Stimulated activated naive CD8-positive, alpha-beta T cell treated with anti-CD3 and anti-CD28 coated beads, Interleukin-15, Interleukin-2, amounts not matched to agents 100 U/mL and 50 U/mL, for 24 hours (primary cell): ENCODE measurements at regions not wholly inside any gene's neighbourhood (a gene's known extent, or its start where the extent isn't known, plus 50 kb on each side); places are given as distances from the start of the nearest gene placed in this dataset.
"Not testable (repeated sequence)": the region's sequence is repeated elsewhere in the genome, so short reads cannot be mapped to it uniquely, and the experiment has no call there.

ENCODE experiments used
- ATAC-seq: fragments of 150-1000 bp; cut with Tn5 transposase; one replicate; pipeline ENCODE4 v1.10.0; 2021
- DNase-seq: peaks from one replicate; pipeline ENCODE4 v3.0.0; 2021

DNA sequence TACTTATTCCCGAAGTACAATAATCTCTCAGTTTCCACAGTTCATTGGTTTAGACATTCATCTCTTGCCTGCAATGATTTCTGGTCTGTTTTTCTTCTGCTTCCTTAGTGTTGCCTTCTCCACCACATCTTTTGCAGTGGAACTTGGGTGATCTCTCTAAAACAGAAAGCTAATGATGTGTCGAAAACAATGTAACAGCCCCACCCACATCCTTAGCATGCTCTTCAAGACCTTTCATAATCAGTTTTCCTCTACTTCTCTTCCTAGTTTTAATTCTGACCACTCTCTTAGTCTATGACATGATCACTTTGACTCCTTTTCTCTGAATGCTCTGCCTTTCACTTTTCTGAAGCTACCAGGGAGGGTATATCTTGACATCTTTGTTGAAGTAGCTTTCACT lies 1007.9 kb upstream of the CITED2 start:
- ATAC-seq: no peak

DNA sequence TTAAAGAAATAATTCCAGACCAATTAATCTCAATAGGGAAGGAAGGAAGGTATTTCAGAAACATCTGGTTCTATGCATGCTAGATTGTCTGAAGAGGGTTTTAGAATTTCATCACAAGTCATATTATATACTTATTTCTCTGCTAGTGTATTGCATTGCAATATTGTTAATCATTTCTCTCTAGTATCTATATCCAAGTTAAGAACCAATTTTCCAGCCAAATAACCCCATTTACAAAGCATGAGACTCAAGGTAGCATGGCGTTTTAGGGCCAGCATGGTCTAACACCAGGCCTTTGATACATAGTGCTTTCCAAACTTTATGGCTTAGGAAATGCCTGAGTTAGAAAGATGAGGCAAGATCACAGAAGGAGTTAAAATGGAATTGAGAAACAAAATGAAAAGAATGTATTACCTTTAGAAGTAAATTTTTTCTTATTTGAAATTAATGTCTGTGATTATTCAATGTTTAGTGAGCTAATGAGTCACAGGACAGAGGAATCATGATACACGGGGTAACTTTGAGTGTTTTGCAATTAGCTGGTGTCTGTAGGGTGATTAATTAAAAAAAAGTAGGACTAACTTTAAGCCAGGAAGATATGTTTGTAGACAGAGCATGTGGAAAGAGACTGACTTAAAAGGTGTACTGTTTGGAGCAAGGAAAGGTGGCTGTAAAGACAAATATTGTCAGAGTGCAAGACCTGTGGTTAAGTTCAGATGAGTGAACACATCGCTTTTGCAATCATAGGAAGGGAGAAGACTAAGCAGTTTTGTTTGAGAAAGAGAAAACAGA lies 1006.2 kb upstream of the CITED2 start:
- DNase-seq: no peak
- ATAC-seq: no peak

More for the DNA sequence above, 1007.9 kb upstream of the CITED2 start:
- no peak for DNase-seq

DNA sequence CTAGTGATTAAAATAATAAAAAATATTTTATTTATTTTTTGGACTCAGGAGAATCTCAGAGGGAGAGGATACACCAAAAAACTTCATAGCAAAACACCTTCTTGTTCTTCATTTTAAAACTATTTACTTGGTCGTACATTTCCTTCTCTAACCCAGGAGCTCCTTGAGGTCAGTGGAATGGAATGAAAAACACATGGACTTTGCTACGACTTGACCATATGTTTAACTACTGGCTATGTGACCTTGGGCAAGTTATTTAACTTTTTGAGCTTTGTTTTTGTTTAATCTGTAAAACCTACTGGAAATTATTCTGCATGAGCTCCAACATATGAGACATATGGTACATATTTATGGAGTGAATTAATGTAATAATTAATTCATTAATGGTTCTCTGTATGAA lies 1005.5 kb upstream of the CITED2 start:
- ATAC-seq (no peak), DNase-seq (no peak)

DNA sequence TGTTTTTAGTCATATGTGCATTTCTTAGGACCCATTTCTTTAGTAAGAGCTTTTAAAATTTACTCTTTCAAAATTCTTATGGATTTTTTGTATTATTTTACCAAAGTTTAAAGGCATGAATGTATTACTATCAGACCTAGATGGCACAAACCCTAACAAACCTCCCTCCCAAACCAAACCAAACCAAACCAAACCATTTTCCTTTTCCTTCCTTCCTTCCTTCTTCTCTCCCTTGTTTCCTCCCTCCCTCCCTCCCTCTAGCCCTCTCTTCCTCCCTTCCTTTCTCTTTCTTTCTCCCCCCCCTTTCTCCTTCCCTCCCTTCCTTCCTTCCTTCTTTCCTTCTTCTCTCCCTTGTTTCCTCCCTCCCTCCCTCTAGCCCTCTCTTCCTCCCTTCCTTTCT lies 1001.8 kb upstream of the CITED2 start:
- DNase-seq: no peak
- ATAC-seq: no peak

DNA sequence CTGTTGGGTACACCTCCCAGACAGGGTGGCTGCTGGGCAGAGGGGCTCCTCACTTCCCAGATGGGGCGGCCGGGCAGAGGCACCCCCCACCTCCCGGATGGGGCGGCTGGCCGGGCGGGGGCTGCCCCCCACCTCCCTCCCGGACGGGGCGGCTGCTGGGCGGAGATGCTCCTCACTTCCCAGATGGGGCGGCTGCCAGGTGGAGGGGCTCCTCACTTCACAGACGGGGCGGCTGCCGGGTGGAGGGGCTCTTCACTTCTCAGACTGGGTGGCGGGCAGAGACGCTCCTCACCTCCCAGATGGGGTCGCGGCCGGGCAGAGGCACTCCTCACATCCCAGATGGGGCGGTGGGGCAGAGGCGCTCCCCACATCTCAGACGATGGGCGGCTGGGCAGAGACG lies 999.3 kb upstream of the CITED2 start:
- not testable (repeated sequence) for DNase-seq, ATAC-seq

DNA sequence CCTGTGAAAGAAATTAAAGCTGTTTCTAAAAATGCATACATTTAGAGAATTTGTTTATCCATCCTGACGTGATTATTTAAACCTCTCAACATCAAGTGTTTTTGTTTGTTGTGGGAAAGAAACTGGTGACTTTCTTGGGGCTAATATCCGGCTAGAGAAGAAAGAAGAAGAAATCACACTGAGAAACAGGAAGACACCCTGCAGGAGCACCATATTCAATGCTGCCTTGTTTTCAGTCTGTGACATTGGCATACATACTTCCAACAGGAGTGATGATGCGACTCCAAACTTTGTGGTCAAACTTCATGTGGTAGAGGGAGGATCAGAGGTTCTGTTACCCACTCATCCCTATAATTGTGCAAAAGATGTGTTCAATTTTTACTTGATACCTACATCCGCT lies 997.6 kb upstream of the CITED2 start:
- DNase-seq (no peak), ATAC-seq (no peak)

DNA sequence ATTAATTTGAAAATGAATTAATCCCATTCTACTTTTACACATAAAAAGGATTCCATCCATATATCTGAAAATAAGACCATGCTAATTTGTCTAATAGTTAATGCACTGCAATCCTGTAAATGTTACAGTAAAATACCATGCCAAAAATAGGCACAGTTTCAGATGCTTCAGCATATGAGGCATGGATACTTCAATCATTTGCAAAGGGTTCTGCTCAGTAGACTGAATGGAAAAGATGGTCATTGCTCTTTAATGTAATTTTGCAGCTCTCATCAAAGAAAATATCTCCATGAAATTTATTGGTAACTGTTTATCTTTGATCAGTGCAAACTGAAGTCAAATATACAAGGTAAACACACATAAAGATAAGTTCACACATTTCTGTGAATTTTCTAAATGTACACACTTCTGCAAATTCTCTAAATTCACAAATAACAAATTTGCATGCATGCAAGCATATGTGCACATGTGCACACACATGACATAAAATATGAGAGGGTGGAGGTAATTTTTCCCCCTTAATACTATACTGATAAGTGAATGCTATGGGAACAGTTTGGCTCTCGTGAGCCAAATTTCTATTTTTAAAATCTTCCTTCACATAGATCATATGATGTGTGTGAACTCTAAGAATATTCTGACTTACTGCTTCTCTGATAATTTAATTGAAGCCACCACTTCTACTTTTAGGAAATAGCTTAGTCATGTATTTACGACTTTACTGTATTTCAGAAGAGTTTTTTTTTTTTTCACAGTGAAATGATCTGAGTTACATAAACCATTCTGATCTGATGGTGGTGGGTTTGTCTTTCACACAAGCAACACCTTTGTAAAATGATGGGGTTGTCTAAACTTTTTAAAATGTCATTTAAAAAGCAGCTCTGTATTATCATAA lies 996.8 kb upstream of the CITED2 start:
- DNase-seq: no peak
- ATAC-seq: no peak

DNA sequence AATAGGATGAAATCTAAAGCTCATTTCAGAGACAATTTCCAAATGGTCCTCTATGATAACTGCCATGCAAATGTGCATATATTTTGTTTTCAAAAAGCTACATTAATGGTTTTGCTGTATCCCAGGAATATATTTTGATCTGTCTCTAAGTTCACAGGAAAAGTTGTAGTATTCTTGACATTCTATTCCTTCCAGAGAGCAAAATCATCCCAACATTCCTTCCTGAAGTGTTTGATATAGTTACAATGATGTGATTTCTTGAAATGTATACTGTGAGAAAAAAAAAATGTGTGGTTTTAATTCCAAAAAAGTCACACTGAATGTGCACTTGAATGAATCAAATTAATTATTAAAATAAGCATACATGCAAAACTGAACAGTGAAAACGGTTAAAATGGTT lies 996.0 kb upstream of the CITED2 start:
- DNase-seq (no peak), ATAC-seq (no peak)

DNA sequence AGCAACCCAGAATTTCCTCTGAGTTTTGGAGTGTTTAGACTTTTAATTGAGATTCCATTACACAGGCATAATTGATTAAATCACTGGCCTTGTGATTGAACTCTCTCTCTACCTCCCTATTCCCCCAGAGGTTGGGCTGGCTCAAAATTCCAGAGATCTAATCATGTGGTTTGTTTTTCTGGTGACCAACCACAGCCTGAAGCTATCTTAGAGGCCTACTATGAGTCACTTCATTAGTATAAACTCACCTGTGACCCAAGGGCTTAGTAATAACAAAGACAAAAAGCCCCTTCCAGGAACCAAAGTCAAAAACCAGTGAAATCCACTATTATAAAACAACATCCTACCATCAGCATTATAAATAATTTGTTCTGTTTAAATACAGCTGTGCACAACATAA lies 992.5 kb upstream of the CITED2 start:
- ATAC-seq (no peak), DNase-seq (no peak)

DNA sequence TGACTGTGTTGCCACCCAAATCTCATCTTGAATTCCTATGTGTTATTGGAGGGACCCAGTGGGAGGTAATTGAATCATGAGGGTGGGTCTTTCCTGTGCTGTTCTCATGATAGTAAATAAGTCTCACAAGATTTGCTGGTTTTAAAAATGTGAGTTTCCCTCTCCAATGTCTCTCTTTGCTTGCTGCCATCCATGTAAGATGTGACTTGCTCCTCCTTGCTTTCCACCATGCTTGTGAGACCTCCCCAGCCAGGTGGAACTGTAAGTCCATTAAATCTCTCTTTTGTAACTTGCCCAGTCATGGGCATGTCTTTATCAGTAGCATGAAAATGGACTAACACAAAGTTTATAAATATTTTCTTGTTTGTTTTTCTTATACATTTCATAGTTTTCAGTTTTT lies 990.5 kb upstream of the CITED2 start:
- DNase-seq (no peak), ATAC-seq (no peak)

DNA sequence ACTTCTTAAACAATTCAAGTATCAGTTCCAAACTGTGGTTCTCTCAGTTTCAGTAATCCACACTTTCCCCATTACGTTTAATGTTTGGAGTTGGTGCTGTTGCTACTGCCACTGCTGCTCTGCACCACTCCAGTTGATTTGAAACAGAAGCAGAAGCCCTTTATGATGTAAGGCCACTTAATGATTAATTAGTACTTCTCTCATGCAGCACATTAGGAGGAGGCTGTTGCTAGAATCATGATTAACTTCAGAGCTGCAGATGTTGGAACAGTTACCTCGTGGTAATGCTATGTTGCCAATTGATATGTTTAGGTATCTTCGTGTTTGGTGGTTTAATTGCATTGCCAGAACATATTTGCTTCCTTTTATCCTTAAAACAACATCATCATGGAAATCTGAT lies 986.2 kb upstream of the CITED2 start:
- ATAC-seq (no peak), DNase-seq (no peak)

DNA sequence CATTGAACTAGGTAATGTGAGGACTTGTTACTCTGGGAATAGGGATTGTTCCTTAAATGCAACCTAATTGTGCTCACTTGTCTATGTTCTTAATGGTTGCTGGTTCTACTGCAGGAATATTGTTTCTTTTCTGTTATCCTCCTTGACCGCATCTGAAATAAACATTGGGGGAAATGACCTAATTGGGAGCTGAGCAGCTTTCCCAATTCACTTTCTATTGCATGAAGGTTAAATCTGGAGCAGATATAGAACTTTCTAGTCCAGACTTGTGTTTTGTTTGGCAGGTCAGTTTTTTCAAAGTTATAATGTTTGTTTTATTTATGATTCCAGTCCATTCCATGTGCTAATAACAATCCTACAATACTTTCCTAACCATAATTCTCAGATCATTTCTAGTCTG lies 981.0 kb upstream of the CITED2 start:
- no peak for DNase-seq
- ATAC-seq: no peak

DNA sequence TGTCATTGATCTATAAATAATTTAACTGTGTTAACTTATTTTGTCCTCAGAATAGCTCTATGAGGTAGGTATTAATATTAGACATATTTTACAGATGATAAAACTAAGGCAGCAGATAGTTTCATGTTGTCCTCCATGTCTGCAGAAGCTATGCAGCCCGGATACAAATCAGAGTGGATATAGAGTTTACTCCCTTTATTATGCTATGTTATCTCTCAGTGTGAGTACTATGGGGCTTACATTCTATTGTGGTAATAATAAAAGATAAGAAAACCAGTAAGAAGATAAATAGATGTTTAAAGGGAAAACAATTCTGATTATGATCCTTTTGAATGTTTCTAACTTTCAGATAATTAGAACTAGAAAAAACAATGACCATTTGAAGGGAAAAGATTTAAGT lies 979.8 kb upstream of the CITED2 start:
- DNase-seq (no peak), ATAC-seq (no peak)

DNA sequence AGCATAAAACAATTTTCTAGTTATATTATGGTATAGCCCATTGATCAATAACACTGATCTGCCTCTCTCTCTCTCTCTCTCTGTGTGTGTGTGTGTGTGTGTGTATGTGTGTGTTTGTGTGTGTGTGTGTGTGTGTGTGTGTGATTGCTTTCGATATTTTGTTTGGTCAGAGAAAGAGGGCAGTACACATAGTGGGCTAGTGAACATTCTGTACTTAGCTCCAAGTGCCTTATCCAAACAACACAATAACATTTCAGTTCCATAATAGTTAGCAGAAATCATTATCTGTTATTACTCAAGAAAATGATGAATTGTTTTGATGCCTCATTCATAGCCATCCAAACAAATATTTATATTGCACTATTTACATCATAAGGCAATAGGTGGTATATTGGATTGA lies 979.1 kb upstream of the CITED2 start:
- DNase-seq: no peak
- ATAC-seq: no peak

DNA sequence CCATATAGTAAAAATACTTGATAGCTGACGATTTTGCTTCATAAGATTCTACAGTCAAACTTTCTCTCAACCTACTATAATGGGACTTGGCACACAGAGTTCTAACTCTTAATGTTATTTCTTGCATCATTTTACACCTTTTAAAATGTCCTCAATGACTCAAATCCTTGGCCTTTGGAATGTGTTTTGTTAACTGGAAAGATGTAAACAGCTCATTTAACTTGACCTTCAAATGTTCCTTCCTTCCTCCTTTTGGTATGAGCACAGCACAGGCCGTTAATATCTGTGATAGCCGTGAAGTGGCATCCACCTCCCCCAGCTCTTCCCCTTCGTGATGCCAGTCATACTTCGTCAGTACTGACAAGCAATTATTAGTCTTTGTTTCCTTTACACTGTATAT lies 972.0 kb upstream of the CITED2 start:
- DNase-seq (no peak), ATAC-seq (no peak)

DNA sequence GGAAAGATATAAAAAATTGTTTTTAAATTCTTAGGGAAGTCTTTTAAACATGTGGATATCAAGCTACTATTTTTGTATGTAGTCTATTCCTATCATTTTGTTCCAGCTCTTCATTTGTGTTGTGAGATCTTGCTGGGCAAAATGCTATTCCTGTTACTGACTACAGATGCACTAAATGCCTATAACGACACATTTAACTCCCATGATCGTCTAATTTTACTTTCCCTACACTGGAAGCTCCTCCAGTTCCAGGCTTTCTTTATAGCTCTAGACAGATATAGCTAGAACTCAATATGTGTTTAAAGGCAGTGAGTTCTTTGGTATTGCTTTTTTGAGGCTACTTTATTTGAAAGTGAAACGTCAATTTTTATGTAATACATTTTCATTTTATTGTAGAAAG lies 971.5 kb upstream of the CITED2 start:
- DNase-seq: no peak
- ATAC-seq: no peak

DNA sequence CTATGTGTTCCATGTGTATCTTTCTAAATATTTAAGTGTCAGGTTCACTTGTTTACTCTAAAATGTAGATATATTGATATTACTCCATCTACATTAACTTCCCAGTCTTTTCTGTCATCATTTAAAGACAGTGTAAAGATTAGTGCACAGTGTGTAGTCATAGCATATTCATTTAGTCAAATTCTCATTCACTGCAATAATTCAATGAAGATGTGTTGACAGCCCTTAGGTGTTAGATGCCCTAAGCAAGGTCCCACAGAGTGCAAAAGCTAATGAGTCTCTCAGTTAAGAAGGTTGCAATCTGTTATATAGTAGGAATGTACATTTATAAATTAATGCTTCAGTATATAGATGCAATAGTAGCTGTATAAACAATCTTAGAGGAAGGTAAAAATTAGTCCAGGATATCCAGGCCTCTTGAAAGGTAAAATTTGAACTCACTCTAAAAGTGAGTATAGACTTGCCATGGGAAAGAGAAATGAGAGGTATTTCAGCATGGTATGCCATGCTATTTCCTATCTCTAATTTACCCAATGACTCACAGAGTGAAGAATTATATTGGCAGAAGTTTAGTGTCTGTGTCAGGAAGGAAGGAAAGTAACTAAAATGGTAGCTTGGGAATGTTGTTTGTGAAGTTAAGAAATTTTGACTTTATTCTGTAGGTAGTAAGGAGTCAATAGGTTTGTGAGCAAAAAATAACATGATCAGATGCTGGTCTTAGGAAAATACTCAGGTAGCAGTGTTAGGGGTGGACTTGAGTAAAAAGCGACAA lies 969.9 kb upstream of the CITED2 start:
- no peak for ATAC-seq
- no peak for DNase-seq

DNA sequence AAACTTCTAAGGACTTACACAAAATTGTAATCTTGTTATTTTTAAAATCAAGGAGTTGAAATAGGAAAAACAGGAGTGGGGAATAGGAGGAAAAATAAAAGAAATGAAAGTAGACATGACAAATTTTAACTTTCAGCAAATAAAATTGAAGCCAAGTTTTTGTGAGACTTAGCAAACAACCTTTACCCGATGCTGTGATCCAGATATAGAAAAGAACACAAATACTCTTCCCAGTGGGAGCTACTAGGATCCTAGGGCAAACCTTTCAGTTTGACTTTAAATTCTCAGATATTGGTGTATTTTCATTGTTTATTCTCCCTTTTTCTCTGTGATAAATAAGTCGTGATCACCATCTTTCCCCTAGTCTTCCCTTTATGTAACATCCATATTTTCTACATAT lies 968.7 kb upstream of the CITED2 start:
- DNase-seq (no peak), ATAC-seq (no peak)

DNA sequence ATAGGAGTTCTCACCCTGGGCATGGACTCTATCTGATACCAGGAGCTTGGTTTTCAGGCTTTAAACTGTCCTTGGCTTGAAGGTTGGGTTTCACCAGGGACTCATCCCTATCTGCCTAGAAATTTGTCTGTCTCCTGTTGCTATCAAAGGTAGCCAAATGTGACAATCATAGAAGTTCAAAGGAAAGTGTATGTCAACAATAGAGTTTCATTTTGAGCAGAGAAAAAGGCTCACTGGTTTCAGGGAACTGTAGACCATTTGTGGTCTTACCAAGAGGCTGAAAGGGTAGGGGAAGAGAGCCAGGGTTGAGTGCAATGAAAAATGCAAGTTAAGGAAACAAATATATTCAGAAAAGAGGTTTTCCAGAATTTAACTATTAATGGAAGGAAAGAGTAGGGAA lies 966.8 kb upstream of the CITED2 start:
- ATAC-seq: no peak
- DNase-seq: no peak

DNA sequence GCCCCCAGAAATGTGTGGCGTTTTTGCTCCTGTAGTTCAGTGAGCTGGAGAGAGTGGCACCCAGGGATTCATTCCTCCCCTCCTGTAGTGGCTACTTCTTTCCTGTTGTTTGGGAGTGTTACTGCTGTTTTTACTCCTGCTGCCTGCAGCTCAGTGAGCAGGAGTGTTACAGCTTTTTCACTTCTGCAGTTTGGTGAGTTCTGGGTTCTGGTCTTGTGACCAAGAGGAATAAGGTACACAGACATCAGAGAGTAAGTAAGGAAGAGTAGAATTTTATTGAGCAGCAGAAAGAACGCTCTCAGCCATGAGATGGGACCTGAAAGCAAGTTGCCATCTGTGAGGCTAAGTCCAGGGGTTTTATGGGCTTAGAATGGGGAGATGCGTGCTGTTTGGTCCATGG lies 966.3 kb upstream of the CITED2 start:
- no peak for ATAC-seq
- no peak for DNase-seq

DNA sequence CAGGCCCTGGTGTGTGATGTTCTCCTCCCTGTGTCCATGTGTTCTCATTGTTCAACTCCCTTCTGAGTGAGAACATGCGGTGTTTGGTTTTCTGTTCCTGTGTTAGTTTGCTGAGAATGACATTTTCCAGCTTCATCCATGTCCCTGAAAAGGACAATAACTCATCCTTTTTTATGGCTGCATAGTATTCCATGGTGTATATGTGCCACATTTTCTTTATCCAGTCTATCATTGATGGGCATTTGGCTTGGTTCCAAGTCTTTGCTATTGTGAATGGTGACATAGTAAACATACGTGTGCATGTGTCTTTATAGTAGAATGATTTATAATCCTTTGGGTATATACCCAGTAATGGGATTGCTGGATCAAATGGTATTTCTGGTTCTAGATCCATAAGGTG lies 964.6 kb upstream of the CITED2 start:
- DNase-seq, ATAC-seq: not testable (repeated sequence)

DNA sequence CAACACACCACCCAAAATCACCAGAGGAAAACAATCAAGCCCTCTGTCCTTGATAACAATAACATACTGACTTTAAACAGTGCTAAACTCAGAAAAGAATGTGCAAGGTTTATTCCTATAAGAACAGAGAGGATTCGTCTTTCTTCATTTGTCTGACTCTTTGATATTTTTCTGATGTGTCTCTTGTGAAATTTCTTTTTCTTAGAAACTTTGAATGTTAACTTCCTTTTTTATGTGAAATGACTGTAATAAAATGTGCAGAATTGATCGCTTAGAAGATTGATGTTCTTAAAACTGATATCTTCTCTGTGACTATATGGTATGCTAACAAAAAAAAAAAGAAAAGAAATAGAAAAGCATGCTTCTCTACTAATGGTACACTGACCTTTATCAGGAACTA lies 947.4 kb upstream of the CITED2 start:
- ATAC-seq (no peak), DNase-seq (no peak)
